ENCODE measurements at regions not wholly inside any gene's neighbourhood (a gene's known extent, or its start where the extent isn't known, plus 50 kb on each side); places are given as distances from the start of the nearest gene placed in this dataset.

GRCh38 chr9:14547245-14548060, 145.8 kb downstream of the ZDHHC21 start:
- TF ChIP-seq POLR2AphosphoS5 (IDR thresholded peaks at IDR 0.05), result no peak
- no peak for TF ChIP-seq POLR2A (IDR thresholded peaks at IDR 0.05)
- TF ChIP-seq CTCF (IDR thresholded peaks at IDR 0.05 in 8 of 11, conservative IDR thresholded peaks at IDR 0.05 in 3 of 11), result no peak
